ENCODE measurements at regions not wholly inside any gene's neighbourhood (a gene's known extent, or its start where the extent isn't known, plus 50 kb on each side); places are given as distances from the start of the nearest gene placed in this dataset.

DNA sequence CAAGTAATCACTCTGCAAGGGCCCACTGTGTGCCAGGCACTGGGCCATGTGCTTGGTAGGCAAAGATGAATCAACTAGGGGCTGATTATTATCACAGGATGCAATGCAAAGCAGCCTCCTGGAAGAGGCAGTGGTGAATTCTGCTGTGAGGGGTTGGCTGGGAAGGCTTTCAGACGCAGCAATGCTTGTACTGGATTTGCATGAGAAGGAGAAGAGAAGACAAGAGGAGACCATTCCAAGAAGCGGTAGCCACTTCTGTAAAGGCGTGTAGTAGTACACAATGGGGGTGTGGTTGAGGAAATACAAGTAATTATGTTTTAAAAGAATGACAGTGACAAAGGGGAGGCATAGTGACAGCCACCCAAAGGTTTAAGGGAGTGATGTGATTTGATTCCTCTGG is 502.7 kb downstream of the PLCL1 start:
- no peak for DNase-seq (ENCODE audit: low read depth)
- no peak overlapping the region for H3K4me3 ChIP-seq (ENCODE audit: low read depth, low read length)
- TF ChIP-seq, protein P1, sequence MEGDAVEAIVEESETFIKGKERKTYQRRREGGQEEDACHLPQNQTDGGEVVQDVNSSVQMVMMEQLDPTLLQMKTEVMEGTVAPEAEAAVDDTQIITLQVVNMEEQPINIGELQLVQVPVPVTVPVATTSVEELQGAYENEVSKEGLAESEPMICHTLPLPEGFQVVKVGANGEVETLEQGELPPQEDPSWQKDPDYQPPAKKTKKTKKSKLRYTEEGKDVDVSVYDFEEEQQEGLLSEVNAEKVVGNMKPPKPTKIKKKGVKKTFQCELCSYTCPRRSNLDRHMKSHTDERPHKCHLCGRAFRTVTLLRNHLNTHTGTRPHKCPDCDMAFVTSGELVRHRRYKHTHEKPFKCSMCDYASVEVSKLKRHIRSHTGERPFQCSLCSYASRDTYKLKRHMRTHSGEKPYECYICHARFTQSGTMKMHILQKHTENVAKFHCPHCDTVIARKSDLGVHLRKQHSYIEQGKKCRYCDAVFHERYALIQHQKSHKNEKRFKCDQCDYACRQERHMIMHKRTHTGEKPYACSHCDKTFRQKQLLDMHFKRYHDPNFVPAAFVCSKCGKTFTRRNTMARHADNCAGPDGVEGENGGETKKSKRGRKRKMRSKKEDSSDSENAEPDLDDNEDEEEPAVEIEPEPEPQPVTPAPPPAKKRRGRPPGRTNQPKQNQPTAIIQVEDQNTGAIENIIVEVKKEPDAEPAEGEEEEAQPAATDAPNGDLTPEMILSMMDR (conservative IDR thresholded peaks at IDR 0.05; ENCODE audit: low read depth, low read length) = no peak

DNA sequence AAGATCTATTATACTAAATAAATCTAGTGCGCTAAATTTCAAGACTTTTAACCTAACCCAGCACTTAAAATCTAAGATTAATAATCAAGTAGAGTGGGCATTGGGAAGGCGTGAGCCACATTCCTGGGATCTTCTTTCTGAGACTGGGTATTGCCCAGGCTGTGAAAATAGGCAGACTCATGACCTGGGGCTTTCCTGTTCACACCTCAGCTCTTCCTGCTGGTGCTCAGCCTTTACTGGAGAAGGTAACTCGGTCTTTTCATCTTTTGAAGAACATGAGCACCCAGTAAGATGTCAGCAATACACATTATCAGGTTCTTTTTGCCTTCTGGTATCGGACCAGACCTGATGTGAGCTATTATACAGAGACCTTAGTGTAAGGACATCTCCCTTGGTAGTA is 500.5 kb downstream of the PLCL1 start:
- DNase-seq (ENCODE audit: low read depth) = no peak
- TF ChIP-seq, protein P1 (conservative IDR thresholded peaks at IDR 0.05; ENCODE audit: low read depth, low read length) = no peak
- no peak overlapping the region for H3K4me3 ChIP-seq (ENCODE audit: low read depth, low read length)

DNA sequence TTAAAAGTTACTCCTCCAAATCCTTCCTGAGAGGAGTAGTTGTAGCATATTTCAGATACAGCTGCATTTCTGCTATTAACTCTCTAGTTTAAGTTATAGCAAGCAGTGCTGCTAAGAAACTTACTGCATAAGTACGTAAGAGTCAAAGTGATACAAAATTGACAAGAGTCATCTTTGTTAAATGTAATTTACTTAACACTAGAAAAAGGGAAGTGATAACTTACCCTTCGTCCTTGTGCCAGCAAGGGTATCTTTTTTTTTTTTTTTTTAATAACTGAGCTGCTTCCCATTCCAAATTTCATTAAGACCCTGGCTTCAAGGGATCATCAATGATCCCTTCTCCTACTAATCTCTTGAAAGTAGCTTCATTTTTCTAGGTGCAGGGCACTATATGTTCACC is 493.0 kb downstream of the PLCL1 start:
- DNase-seq (ENCODE audit: low read depth) = no peak
- TF ChIP-seq, protein P1 (conservative IDR thresholded peaks at IDR 0.05; ENCODE audit: low read depth, low read length) = no peak
- no peak overlapping the region for H3K4me3 ChIP-seq (ENCODE audit: low read depth, low read length)

DNA sequence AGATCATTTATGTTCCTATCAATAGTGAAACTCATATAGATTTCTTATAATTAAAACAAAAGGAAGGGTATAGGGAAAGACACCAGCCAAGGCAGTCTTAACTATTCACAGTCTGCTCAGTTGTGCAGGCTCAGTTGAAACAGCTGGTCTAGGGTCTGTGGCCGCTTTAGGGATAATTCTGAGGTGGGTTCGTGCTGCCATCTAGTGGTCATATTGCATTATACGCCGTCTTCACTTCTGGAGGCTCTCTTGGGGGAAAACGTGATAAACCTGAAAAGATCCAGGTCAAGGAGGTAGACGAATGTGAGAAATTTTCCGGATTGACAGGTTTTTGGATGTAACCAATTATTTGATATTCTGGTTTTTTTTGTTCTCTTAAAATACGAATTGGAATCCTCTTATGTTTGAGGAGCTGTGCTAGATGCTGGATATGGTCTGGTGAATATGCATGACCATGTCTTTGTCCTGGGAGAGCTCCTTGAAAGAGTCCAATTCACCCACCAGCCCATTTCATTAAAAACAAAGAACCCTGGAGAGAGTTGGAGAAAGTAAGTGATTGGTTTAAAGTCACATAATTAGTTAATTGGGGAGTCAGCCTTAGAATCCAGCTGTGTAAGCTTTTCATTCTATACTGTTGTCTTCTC is 492.4 kb downstream of the PLCL1 start:
- H3K4me3 ChIP-seq (ENCODE audit: low read depth, low read length) = no peak overlapping the region
- DNase-seq (ENCODE audit: low read depth) = peak; percentile 67

DNA sequence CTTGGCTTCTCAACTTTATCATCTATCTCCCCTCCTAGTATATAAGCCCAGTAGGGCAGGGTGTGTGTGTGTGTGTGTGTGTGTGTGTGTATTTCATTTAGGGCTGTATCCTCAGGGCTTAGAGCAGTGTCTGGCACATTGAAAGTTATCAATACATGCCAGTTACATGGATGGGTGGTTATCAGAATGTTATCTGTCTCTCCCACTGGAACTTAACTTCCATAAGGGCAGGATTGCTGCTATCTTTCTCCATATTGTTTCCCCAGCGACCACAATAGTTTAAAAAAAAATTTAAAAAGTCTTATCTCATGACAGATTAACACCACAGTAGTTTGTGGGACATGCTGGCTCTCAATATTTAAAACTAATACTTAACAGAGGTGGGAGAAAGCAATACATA is 488.9 kb downstream of the PLCL1 start:
- no peak for DNase-seq (ENCODE audit: low read depth)
- TF ChIP-seq, protein P1 (conservative IDR thresholded peaks at IDR 0.05; ENCODE audit: low read depth, low read length) = no peak
- no peak overlapping the region for H3K4me3 ChIP-seq (ENCODE audit: low read depth, low read length)

More for the DNA sequence above, 492.4 kb downstream of the PLCL1 start:
- TF ChIP-seq, protein P1 (conservative IDR thresholded peaks at IDR 0.05; ENCODE audit: low read depth, low read length) = peak; percentile 80

DNA sequence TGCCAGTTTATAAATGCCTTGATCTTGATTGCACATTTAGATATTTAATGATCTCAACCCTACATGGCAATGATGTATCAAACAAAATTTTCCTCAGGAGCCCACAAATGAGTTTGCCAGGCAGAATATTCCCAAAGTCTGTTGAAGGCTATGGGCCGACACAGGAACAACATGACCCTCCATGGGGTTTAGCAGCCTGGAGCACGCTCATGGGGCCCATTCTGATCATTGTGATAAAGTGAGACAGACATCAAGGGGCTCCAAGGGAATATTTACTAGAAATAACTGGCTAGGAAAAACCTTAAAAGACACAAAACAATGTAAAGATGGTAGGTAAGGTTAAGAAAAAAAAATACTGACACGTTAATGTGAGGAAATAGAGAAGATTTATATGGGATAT is 485.4 kb downstream of the PLCL1 start:
- no peak overlapping the region for H3K4me3 ChIP-seq (ENCODE audit: low read depth, low read length)
- DNase-seq (ENCODE audit: low read depth) = no peak
- TF ChIP-seq, protein P1 (conservative IDR thresholded peaks at IDR 0.05; ENCODE audit: low read depth, low read length) = no peak

DNA sequence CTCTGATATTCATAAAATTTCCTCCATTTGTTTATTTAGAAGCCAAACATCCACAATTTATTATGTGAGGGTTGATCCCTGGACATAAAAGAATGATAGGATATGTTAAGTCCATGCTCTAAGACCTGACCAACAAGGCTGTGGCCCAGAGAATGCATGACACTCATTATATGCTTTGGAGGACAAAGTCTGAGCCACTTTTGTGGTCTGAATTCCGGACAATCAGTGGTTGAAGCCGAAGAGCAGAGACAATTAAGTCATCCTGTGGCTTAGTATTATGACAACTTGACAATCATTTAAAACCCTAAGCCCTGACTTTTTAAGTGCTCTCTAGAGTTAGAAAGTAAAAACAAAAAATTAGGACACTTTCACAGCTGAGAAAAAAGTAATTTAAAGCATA is 483.3 kb downstream of the PLCL1 start:
- TF ChIP-seq, protein P1 (conservative IDR thresholded peaks at IDR 0.05; ENCODE audit: low read depth, low read length) = no peak
- no peak for DNase-seq (ENCODE audit: low read depth)
- H3K4me3 ChIP-seq (ENCODE audit: low read depth, low read length) = no peak overlapping the region

All from choroid plexus epithelial cell (primary cell).